HG03342 (cell line): ENCODE measurements at regions not wholly inside any gene's neighbourhood (a gene's known extent, or its start where the extent isn't known, plus 50 kb on each side); places are given as distances from the start of the nearest gene placed in this dataset.

Experiments
- ATAC-seq: cut with Tn5 transposase; IDR thresholded peaks from one replicate; pipeline ENCODE4 v1.9.1; 2021; ENCODE audit warnings: mild to moderate bottlenecking, moderate library complexity; ENCODE audit not compliant: unreplicated experiment

GRCh38 chr10:128484041-128484440 lies 357.8 kb upstream of the MKI67 start:
- no peak for ATAC-seq

GRCh38 chr10:128485701-128486235 lies 359.5 kb upstream of the MKI67 start:
- ATAC-seq: no peak

- no peak for ATAC-seq
Measured at GRCh38 chr10:128487517-128487916, 361.3 kb upstream of the MKI67 start.

- ATAC-seq: no peak
Measured at GRCh38 chr10:128489324-128490247, 363.4 kb upstream of the MKI67 start.

- no peak for ATAC-seq
Measured at GRCh38 chr10:128491686-128492085, 365.5 kb upstream of the MKI67 start.

- no peak for ATAC-seq
Measured at GRCh38 chr10:128493811-128494210, 367.6 kb upstream of the MKI67 start.

- ATAC-seq: no peak
Measured at GRCh38 chr10:128494665-128495064, 368.4 kb upstream of the MKI67 start.

- ATAC-seq: no peak
Measured at GRCh38 chr10:128497660-128498377, 371.6 kb upstream of the MKI67 start.

- ATAC-seq: no peak
Measured at GRCh38 chr10:128498378-128498730, 372.1 kb upstream of the MKI67 start.

GRCh38 chr10:128498746-128499145 lies 372.5 kb upstream of the MKI67 start:
- ATAC-seq: no peak

GRCh38 chr10:128499486-128499885 lies 373.3 kb upstream of the MKI67 start:
- ATAC-seq: no peak

- ATAC-seq: no peak
Measured at GRCh38 chr10:128499956-128500355, 373.7 kb upstream of the MKI67 start.

- no peak for ATAC-seq
Measured at GRCh38 chr10:128500642-128501041, 374.4 kb upstream of the MKI67 start.

GRCh38 chr10:128505346-128505745 lies 379.1 kb upstream of the MKI67 start:
- no peak for ATAC-seq

GRCh38 chr10:128506423-128506822 lies 380.2 kb upstream of the MKI67 start:
- no peak for ATAC-seq

- no peak for ATAC-seq
Measured at GRCh38 chr10:128507066-128507465, 380.8 kb upstream of the MKI67 start.

- no peak for ATAC-seq
Measured at GRCh38 chr10:128511284-128511683, 385.1 kb upstream of the MKI67 start.

GRCh38 chr10:128512767-128513166 lies 386.5 kb upstream of the MKI67 start:
- no peak for ATAC-seq

- ATAC-seq: no peak
Measured at GRCh38 chr10:128514536-128514935, 388.3 kb upstream of the MKI67 start.

- ATAC-seq: no peak
Measured at GRCh38 chr10:128516180-128516579, 390.0 kb upstream of the MKI67 start.

- no peak for ATAC-seq
Measured at GRCh38 chr10:128517167-128517566, 390.9 kb upstream of the MKI67 start.

- no peak for ATAC-seq
Measured at GRCh38 chr10:128518000-128518399, 391.8 kb upstream of the MKI67 start.
